ENCODE measurements at regions not wholly inside any gene's neighbourhood (a gene's known extent, or its start where the extent isn't known, plus 50 kb on each side); places are given as distances from the start of the nearest gene placed in this dataset.

- no peak for DNase-seq (ENCODE audit: low spot score)
These were observed 530.2 kb upstream of the FZD8 start for GRCh38 chr10:36171953-36172940.

DNA sequence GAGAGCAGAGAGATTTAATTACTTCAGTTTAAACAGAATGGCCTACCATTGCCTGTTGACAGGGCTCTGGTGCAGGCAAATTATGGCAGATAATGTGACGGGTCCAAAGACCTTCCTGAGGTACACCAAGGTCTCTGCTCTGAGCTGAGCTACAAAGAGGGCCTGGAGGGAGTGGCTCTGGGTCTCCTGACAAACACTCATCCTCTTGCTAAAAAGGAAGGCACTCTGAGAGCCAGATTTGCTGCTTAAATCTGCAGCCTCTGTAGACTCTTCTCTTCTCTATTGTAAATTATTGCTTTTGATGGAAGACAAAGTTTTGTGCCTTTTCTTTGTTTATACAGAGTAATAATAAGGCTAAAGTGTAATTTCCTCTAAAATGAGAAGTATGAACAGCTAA lies 529.5 kb upstream of the FZD8 start:
- no peak for DNase-seq (ENCODE audit: low spot score)

GRCh38 chr10:36170943-36171501 lies 528.9 kb upstream of the FZD8 start:
- no peak for DNase-seq (ENCODE audit: low spot score)

DNA sequence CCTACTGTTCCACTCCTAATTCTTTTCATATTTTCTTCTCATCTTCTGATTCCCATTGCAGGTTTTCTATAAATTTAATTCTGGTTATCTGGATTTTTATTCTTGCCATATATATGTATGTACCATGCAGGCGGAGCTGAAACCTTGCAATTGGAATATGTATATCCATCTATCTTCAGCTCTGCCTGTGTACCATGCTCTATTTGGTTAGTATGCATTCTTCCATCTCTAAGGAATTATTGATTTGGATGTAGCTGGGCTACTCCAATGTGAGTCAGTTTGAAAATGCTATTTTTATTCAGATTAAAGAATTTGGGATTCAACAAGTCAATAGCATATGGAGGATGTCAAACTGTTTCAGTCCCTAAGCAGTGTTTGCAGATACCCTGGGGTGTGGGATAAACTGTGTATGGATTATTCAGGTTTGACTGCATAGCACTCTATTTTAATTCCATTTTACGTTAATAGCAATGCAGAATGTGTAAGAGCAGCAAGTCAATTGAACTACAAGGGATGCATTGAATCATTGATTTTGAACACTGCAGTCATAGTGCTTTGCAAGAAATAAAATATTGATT lies 528.1 kb upstream of the FZD8 start:
- DNase-seq (ENCODE audit: low spot score): no peak

DNA sequence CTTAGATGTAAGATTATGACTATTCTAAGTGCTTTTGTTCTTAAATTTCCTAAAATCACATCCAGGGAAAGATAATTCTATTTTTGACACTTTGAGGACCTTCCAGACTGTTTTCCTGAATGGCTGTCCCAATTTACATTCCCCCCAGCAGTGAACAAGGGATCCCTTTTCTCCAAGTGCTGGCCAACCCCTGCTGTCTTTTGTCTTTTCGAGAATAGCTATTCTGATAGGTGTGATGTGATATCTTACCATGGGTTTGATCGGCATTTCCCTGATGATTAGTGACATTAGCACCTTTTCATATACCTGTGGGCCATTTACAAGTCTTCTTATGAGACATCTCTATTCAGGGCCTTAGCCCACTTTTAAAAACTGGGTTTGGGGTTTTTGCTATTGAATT lies 526.7 kb upstream of the FZD8 start:
- DNase-seq (ENCODE audit: low spot score): no peak

DNA sequence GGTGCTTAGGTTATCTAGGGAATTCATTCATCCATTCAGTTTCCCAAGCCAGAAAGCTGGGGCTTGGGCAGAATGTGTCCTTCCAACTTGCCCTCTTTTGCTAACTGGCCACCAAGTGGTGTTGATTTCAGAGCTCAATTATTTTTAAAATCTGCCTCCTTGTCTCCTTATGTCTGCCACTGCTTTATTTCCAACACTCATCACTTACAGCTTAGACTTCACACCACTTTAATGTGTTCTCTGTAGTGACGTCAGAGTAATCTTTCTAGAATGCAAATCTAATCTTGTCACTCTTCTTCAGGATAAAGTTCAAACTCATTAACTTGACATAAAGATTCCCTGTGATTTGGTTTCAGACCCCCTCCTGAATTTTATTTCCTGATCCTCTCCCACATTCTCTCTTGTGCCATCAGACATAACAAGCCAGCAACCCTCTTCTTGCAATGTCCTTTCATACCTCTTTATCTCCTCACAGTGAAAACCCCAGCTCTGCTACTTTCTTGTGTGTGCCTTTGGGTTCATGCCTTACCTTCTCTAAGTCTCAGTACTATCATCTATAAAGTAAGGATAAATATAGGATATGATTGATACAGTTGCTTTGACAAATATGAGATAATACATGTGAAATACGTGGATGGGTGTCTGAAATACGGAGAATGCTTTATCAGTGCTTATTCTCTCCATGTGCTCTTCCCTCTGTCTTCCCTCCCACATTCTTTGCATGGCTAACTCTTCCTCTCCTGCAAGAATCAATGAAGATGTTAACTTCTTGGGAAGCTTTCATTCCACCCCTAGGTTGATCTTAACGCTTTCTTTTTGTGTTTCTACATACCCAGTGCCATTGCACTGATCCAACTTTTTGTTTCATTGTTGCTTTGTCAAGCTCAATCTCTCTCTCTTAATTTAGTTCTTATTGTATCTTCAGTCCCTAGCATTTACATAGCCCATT lies 522.7 kb upstream of the FZD8 start:
- no peak for DNase-seq (ENCODE audit: low spot score)

- no peak for DNase-seq (ENCODE audit: low spot score)
These were observed 521.7 kb upstream of the FZD8 start for GRCh38 chr10:36163827-36164226.

DNA sequence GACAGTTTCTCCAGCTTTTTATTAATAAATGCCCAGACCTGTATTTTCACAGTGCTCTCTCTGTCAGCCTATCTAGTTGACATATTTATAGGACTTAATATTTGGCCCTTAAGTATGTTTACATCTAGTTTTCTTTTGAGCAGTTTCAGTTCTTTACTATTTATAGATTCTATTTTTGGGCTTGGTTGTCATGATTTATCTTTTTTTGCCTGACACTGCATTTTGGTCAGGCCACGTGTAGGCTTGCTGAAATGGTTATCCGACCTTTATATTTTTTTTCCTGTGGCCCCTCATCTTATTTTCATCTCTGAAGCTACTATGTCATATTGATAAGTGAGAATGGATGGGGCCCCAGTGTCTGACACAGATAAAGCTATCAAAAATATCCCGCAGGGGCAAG lies 515.4 kb upstream of the FZD8 start:
- no peak for DNase-seq (ENCODE audit: low spot score)

GRCh38 chr10:36148207-36148606 lies 506.1 kb upstream of the FZD8 start:
- no peak for DNase-seq (ENCODE audit: low spot score)

- DNase-seq (ENCODE audit: low spot score): no peak
These were observed 505.4 kb upstream of the FZD8 start for GRCh38 chr10:36147529-36147928.

- DNase-seq (ENCODE audit: low spot score): no peak
These were observed 499.9 kb upstream of the FZD8 start for GRCh38 chr10:36141856-36142560.

DNA sequence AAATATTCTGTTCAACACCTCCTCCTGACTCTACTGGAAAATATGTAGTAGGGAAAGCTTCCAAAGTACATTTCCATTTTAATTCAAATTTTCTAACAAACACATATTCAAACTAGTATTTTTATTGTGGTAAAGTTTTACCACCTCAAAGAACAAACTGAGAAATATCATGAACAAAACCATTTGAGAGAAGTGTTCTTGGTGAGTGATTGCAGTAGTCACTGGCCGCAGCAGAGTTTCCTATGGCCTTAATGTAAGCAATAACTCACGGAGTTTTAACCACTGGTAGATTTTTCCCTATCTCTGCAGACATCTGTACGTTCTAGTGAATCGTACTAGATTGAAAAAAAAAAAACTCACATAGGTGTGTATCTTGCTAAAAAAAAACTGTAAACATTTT lies 487.0 kb upstream of the FZD8 start:
- no peak for DNase-seq (ENCODE audit: low spot score)

DNA sequence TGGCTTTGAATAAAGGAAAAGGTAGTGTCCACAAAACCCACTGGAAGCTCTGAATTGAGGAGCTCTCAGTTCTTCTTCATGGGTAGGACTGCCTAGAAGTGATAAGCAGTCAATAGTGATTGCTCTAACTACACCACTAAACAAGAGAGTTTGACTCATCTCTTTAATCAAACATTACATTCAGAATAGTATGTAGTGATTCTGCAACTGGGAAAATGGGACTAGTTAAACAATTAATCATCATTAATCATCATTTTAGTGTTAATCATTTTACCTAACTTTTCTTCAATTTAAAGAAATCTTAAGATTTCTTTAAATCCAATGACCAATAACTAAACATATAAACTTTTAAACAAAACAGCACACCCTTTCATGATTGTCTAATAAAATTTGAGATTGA lies 484.0 kb upstream of the FZD8 start:
- no peak for DNase-seq (ENCODE audit: low spot score)

- DNase-seq (ENCODE audit: low spot score): no peak
These were observed 477.4 kb upstream of the FZD8 start for GRCh38 chr10:36119455-36119854.

- no peak for DNase-seq (ENCODE audit: low spot score)
These were observed 476.2 kb upstream of the FZD8 start for GRCh38 chr10:36118314-36118713.

- DNase-seq (ENCODE audit: low spot score): no peak
These were observed 475.8 kb upstream of the FZD8 start for GRCh38 chr10:36117890-36118289.

- no peak for DNase-seq (ENCODE audit: low spot score)
These were observed 475.1 kb upstream of the FZD8 start for GRCh38 chr10:36117231-36117630.

GRCh38 chr10:36116731-36117130 lies 474.6 kb upstream of the FZD8 start:
- DNase-seq (ENCODE audit: low spot score): no peak

GRCh38 chr10:36116040-36116439 lies 473.9 kb upstream of the FZD8 start:
- no peak for DNase-seq (ENCODE audit: low spot score)

DNA sequence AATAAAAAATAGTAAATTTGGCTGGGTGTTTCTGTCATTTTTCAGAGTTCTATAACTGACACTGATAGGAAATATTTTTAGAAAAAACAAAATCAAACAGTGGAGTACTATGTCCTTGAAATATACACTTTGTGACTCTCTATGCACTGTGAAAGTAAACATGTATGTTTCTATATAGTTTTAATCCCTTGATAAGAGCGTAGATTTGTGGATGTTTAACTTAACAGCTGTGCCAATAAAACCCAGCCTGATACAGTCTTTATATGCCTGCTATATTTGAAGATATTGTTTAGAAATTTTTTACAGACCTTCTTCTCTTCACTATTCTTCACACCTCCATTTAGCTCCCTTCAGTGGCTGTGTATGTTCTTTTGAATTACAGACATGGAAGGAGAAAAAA lies 473.3 kb upstream of the FZD8 start:
- no peak for DNase-seq (ENCODE audit: low spot score)

DNA sequence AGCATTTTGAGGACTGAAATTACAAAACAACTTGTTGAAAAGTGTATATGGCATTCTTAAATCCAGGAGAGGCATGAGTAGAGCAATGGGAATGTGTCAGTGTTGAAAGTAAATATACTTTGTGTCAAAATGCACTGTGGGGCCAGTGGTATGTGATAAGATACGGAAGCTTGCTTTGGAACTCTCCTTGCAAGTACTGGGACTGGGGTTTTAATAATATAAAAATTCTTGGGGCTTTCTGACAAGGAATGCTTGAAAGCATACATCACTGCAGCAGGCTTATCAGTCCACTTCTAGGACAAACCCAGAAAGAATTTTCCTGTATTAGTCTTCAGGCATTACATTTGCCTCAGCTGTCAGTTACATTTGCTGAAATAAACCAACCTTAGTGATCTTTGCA lies 472.8 kb upstream of the FZD8 start:
- no peak for DNase-seq (ENCODE audit: low spot score)

GRCh38 chr10:36114141-36114540 lies 472.0 kb upstream of the FZD8 start:
- no peak for DNase-seq (ENCODE audit: low spot score)
